SK-N-SH (cell line): ENCODE measurements at regions not wholly inside any gene's neighbourhood (a gene's known extent, or its start where the extent isn't known, plus 50 kb on each side); places are given as distances from the start of the nearest gene placed in this dataset.

ENCODE experiments used
- CTCF ChIA-PET: fragments of 300-600, 350-600 bp; formaldehyde crosslinking; extraction: SDS; loops from one replicate; lab custom pipeline; 2021; lab: Yijun Ruan, JAX
- POLR2A ChIA-PET: fragments of 350-600 bp; sonication (Branson Sonifier 250); formaldehyde crosslinking; extraction: SDS; loops from one replicate; lab custom pipeline; 2020; ENCODE audit warnings: antibody characterized with exemption, inconsistent platforms; lab: Yijun Ruan, JAX
- DNase-seq: peaks from one replicate; pipeline ENCODE4 v3.0.0; 2012
- H2AFZ ChIP-seq: fragments of 200-600 bp; sonication (generic); 2 replicates; pipeline ENCODE4 v1.8.1; 2016; ENCODE audit warnings: antibody characterized with exemption, mild to moderate bottlenecking, low read depth
- H3F3A ChIP-seq: fragments of 200-600 bp; sonication (generic); replicated peaks from 2 replicates; pipeline ENCODE3; 2016; ENCODE audit warnings: antibody characterized with exemption, mild to moderate bottlenecking; ENCODE audit not compliant: insufficient read depth
- H3K27ac ChIP-seq, 2 experiments: fragments of 200-500 bp in 1 of 2; fragments of 200-600 bp in 1 of 2; sonication (Bioruptor generic) in 1 of 2; sonication (generic), shearing (Covaris generic) in 1 of 2; 2 replicates each; pipeline versions ENCODE4 v1.5.1 to v1.6.1; 2014 to 2016; ENCODE audit warnings: low read depth in 2 of 2, inconsistent platforms in 1 of 2, low read length in 1 of 2, mild to moderate bottlenecking in 1 of 2, mixed read lengths in 1 of 2
- H3K27me3 ChIP-seq: fragments of 200-600 bp; sonication (generic), shearing (Covaris generic); 2 replicates; pipeline ENCODE4 v1.6.1; 2016; ENCODE audit warnings: mixed run types; ENCODE audit not compliant: insufficient read depth
- H3K36me3 ChIP-seq, 2 experiments: fragments of 200-500 bp in 1 of 2; fragments of 200-600 bp in 1 of 2; sonication (Bioruptor generic) in 1 of 2; sonication (generic) in 1 of 2; replicated peaks in 1 of 2; 2 replicates each; pipeline versions ENCODE3 to v1.5.1; 2014 to 2016; ENCODE audit warnings: low read length in 1 of 2, mild to moderate bottlenecking in 1 of 2; ENCODE audit not compliant: insufficient read depth in 2 of 2, control insufficient read depth in 1 of 2
- H3K4me1 ChIP-seq, 2 experiments: fragments of 200-500 bp in 1 of 2; fragments of 200-600 bp in 1 of 2; sonication (Bioruptor generic) in 1 of 2; sonication (generic), shearing (Covaris generic) in 1 of 2; 2 replicates each; pipeline versions ENCODE4 v1.5.1 to v1.6.1; 2014 to 2016; ENCODE audit warnings: low read depth in 1 of 2, low read length in 1 of 2, mixed run types in 1 of 2; ENCODE audit not compliant: insufficient read depth in 2 of 2, control insufficient read depth in 1 of 2
- H3K4me2 ChIP-seq: fragments of 200-600 bp; sonication (generic), shearing (Covaris generic); 2 replicates; pipeline ENCODE4 v1.6.1; 2017; ENCODE audit warnings: mixed run types
- H3K4me3 ChIP-seq, 2 experiments: fragments of 200-500 bp in 1 of 2; fragments of 200-600 bp in 1 of 2; sonication (Bioruptor generic) in 1 of 2; sonication (generic), shearing (Covaris generic) in 1 of 2; 2 replicates each; pipeline versions ENCODE4 v1.5.1 to v1.8.1; 2014 to 2016; ENCODE audit warnings: low read depth in 2 of 2, inconsistent platforms in 1 of 2, low read length in 1 of 2, mild to moderate bottlenecking in 1 of 2, mixed read lengths in 1 of 2, moderate library complexity in 1 of 2
- H3K79me2 ChIP-seq: fragments of 200-600 bp; sonication (generic); 2 replicates; pipeline ENCODE4 v1.8.1; 2017; ENCODE audit warnings: mild to moderate bottlenecking; ENCODE audit not compliant: insufficient read depth
- H3K9ac ChIP-seq: fragments of 200-600 bp; sonication (generic); 2 replicates; pipeline ENCODE4 v1.6.1; 2017; ENCODE audit warnings: mixed run types
- H3K9me2 ChIP-seq: fragments of 200-600 bp; sonication (generic); 2 replicates; pipeline ENCODE4 v1.6.1; 2017; ENCODE audit warnings: mixed run types
- H3K9me3 ChIP-seq: fragments of 200-600 bp; sonication (generic); 2 replicates; pipeline ENCODE4 v1.6.1; 2017; ENCODE audit warnings: mixed run types, mild to moderate bottlenecking, moderate library complexity
- H4K20me1 ChIP-seq: fragments of 200-600 bp; sonication (generic); 2 replicates; pipeline ENCODE4 v1.6.1; 2017; ENCODE audit warnings: mild to moderate bottlenecking, mixed run types; ENCODE audit not compliant: insufficient read depth
- ELF1 ChIP-seq: IDR thresholded peaks from 2 replicates; pipeline ENCODE4 v1.4.0; 2012
- EP300 ChIP-seq, 2 experiments: IDR thresholded peaks; 2 replicates each; pipeline versions ENCODE4 v1.4.0 to v1.6.1; 2012; ENCODE audit warnings: borderline replicate concordance in 1 of 2, low read depth in 1 of 2, low read length in 1 of 2
- FOXJ3 ChIP-seq: sonication (generic); formaldehyde crosslinking; IDR thresholded peaks from 2 replicates; pipeline ENCODE4 v1.5.1; 2020; ENCODE audit warnings: mild to moderate bottlenecking, missing genetic modification reagents
- MAX ChIP-seq: IDR thresholded peaks from 2 replicates; pipeline ENCODE4 v1.4.0; 2012; ENCODE audit warnings: low read depth
- NFIC ChIP-seq: IDR thresholded peaks from 2 replicates; pipeline ENCODE4 v1.4.0; 2012; ENCODE audit warnings: borderline replicate concordance
- NRF1 ChIP-seq: IDR thresholded peaks from 2 replicates; pipeline ENCODE4 v1.6.1; 2012; ENCODE audit warnings: low read depth, mild to moderate bottlenecking, low read length
- PBX3 ChIP-seq: IDR thresholded peaks from 2 replicates; pipeline ENCODE4; 2012
- REST ChIP-seq: IDR thresholded peaks from 2 replicates; pipeline ENCODE4 v1.6.1; 2012; ENCODE audit warnings: mild to moderate bottlenecking, low read depth, low read length, moderate library complexity
- RFX5 ChIP-seq: IDR thresholded peaks from 2 replicates; pipeline ENCODE4 v1.6.1; 2012; ENCODE audit warnings: mild to moderate bottlenecking, improper control_type of control experiment, low read length
- TCF12 ChIP-seq: IDR thresholded peaks from 2 replicates; pipeline ENCODE4 v1.4.0; 2012
- YY1 ChIP-seq: IDR thresholded peaks from 2 replicates; pipeline ENCODE4 v1.4.0; 2012; ENCODE audit warnings: low read depth, mild to moderate bottlenecking
- ZBTB33 ChIP-seq: IDR thresholded peaks from 2 replicates; pipeline ENCODE4 v1.4.0; 2012; ENCODE audit warnings: low read depth, borderline replicate concordance
- WGBS: methylation state at CpG from one replicate; pipeline ENCODE4 v1.1.6; 2017; ENCODE audit warnings: low lambda C conversion rate; 5-methylcytosine and 5-hydroxymethylcytosine counted together

GRCh38 chr13:63337041-63337440 lies 1921.4 kb upstream of the PCDH20 start:
- WGBS = 13% methylated on average over 2 of the region's 4 CpGs
- Histone ChIP-seq H3K4me1 (no peaks in the 10 kb centered on the region), H3F3A (no peaks in the 10 kb centered on the region), H3K4me2 (no peak overlapping the region), H3K9me3 (no peaks in the 10 kb centered on the region), H4K20me1 (no peaks in the 10 kb centered on the region), H3K36me3 (no peaks in the 10 kb centered on the region), H3K27me3 (no peaks in the 10 kb centered on the region), H3K27ac (no peak overlapping the region), H3K9me2 (no peaks in the 10 kb centered on the region), H3K9ac (no peak overlapping the region), H3K79me2 (no peaks in the 10 kb centered on the region), H3K4me3 (no peak overlapping the region), H2AFZ (no peak overlapping the region)
- no peak for DNase-seq
- ChIA-PET POLR2A (no interaction called here), CTCF (no interaction called here)
- TF ChIP-seq PBX3 (no peak), YY1 (no peak), FOXJ3 (no peak), ZBTB33 (no peak), EP300 (IDR thresholded peaks at IDR 0.05; ENCODE audit: borderline replicate concordance in 1 of 2, low read depth in 1 of 2, low read length in 1 of 2) (no peak), TCF12 (no peak), NFIC (no peak), MAX (no peak), ELF1 (no peak), RFX5 (no peak), NRF1 (no peak), REST (no peak)
- TF ChIP-seq, all 33 proteins: peak for 0
